ENCODE measurements at regions not wholly inside any gene's neighbourhood (a gene's known extent, or its start where the extent isn't known, plus 50 kb on each side); places are given as distances from the start of the nearest gene placed in this dataset.

- ATAC-seq (ENCODE audit: low read depth) = no peak
- H3K9me3 Mint-ChIP-seq = no peaks in the 10 kb centered on the region
- POLR2A ChIA-PET = no interaction called here
- H3K4me3 Mint-ChIP-seq = no peak overlapping the region
- H3K4me1 Mint-ChIP-seq = no peaks in the 10 kb centered on the region
- DNase-seq = no peak
- no peak overlapping the region for H3K27ac Mint-ChIP-seq
- peaks cover 1% of the 10 kb centered on the region for H3K36me3 Mint-ChIP-seq
- peaks cover 39% of the 10 kb centered on the region for H3K27me3 Mint-ChIP-seq
Measured at GRCh38 chr9:99449726-99450125, 227.6 kb downstream of the SEC61B start.

- H3K4me1 Mint-ChIP-seq = no peaks in the 10 kb centered on the region
- H3K27me3 Mint-ChIP-seq = peaks cover 32% of the 10 kb centered on the region
- H3K27ac Mint-ChIP-seq = no peak overlapping the region
- H3K4me3 Mint-ChIP-seq = no peak overlapping the region
- peaks cover 1% of the 10 kb centered on the region for H3K36me3 Mint-ChIP-seq
- POLR2A ChIA-PET = no interaction called here
- no peak for ATAC-seq (ENCODE audit: low read depth)
- H3K9me3 Mint-ChIP-seq = no peaks in the 10 kb centered on the region
- no peak for DNase-seq
Measured at GRCh38 chr9:99451112-99451606, 229.1 kb downstream of the SEC61B start.

- Mint-ChIP-seq H3K4me1 (no peaks in the 10 kb centered on the region), H3K36me3 (no peaks in the 10 kb centered on the region), H3K27me3 (peaks cover 15% of the 10 kb centered on the region), H3K9me3 (no peaks in the 10 kb centered on the region), H3K27ac (no peak overlapping the region), H3K4me3 (no peak overlapping the region)
- POLR2A ChIA-PET = no interaction called here
- no peak for ATAC-seq (ENCODE audit: low read depth)
- DNase-seq = no peak
Measured at GRCh38 chr9:99457406-99457805, 235.3 kb downstream of the SEC61B start.

GRCh38 chr9:99457981-99458380 is 235.9 kb downstream of the SEC61B start:
- POLR2A ChIA-PET = no interaction called here
- Mint-ChIP-seq H3K4me1 (no peaks in the 10 kb centered on the region), H3K9me3 (no peaks in the 10 kb centered on the region), H3K4me3 (no peak overlapping the region), H3K36me3 (no peaks in the 10 kb centered on the region), H3K27ac (no peak overlapping the region), H3K27me3 (peaks cover 12% of the 10 kb centered on the region)
- DNase-seq (no peak), ATAC-seq (ENCODE audit: low read depth) (no peak)

GRCh38 chr9:99459919-99460318 is 237.8 kb downstream of the SEC61B start:
- no peak overlapping the region for H3K27ac Mint-ChIP-seq
- DNase-seq = no peak
- ATAC-seq (ENCODE audit: low read depth) = no peak
- no peaks in the 10 kb centered on the region for H3K9me3 Mint-ChIP-seq
- H3K4me1 Mint-ChIP-seq = no peaks in the 10 kb centered on the region
- peaks cover 12% of the 10 kb centered on the region for H3K27me3 Mint-ChIP-seq
- no peak overlapping the region for H3K4me3 Mint-ChIP-seq
- H3K36me3 Mint-ChIP-seq = no peaks in the 10 kb centered on the region
- POLR2A ChIA-PET = no interaction called here

GRCh38 chr9:99463131-99463530 is 241.0 kb downstream of the SEC61B start:
- Mint-ChIP-seq H3K27ac (no peak overlapping the region), H3K36me3 (no peaks in the 10 kb centered on the region), H3K9me3 (no peaks in the 10 kb centered on the region), H3K4me3 (no peak overlapping the region), H3K27me3 (peaks cover 11% of the 10 kb centered on the region), H3K4me1 (no peaks in the 10 kb centered on the region)
- DNase-seq (no peak), ATAC-seq (ENCODE audit: low read depth) (no peak)
- POLR2A ChIA-PET = no interaction called here

GRCh38 chr9:99464568-99464967 is 242.5 kb downstream of the SEC61B start:
- POLR2A ChIA-PET = no interaction called here
- H3K4me1 Mint-ChIP-seq = no peaks in the 10 kb centered on the region

GRCh38 chr9:99465231-99465907 is 243.3 kb downstream of the SEC61B start:
- Mint-ChIP-seq H3K4me1 (no peaks in the 10 kb centered on the region), H3K36me3 (no peaks in the 10 kb centered on the region), H3K4me3 (no peak overlapping the region), H3K27me3 (peaks cover 14% of the 10 kb centered on the region), H3K27ac (no peak overlapping the region), H3K9me3 (no peaks in the 10 kb centered on the region)
- DNase-seq (no peak), ATAC-seq (ENCODE audit: low read depth) (no peak)
- POLR2A ChIA-PET = no interaction called here

More at GRCh38 chr9:99464568-99464967, 242.5 kb downstream of the SEC61B start:
- ATAC-seq (ENCODE audit: low read depth) (no peak), DNase-seq (no peak)
- no peaks in the 10 kb centered on the region for H3K36me3 Mint-ChIP-seq
- H3K27me3 Mint-ChIP-seq = peaks cover 9% of the 10 kb centered on the region
- no peak overlapping the region for H3K27ac Mint-ChIP-seq
- no peaks in the 10 kb centered on the region for H3K9me3 Mint-ChIP-seq
- no peak overlapping the region for H3K4me3 Mint-ChIP-seq

- Mint-ChIP-seq H3K9me3 (no peaks in the 10 kb centered on the region), H3K27me3 (peaks cover 14% of the 10 kb centered on the region), H3K4me3 (no peak overlapping the region), H3K36me3 (no peaks in the 10 kb centered on the region), H3K4me1 (no peaks in the 10 kb centered on the region), H3K27ac (no peak overlapping the region)
- POLR2A ChIA-PET = no interaction called here
- no peak for ATAC-seq (ENCODE audit: low read depth)
- DNase-seq = no peak
Measured at GRCh38 chr9:99466104-99466503, 244.0 kb downstream of the SEC61B start.

GRCh38 chr9:99466781-99467180 is 244.7 kb downstream of the SEC61B start:
- Mint-ChIP-seq H3K27me3 (peaks cover 14% of the 10 kb centered on the region), H3K36me3 (no peaks in the 10 kb centered on the region), H3K4me1 (no peaks in the 10 kb centered on the region), H3K4me3 (no peak overlapping the region), H3K9me3 (no peaks in the 10 kb centered on the region), H3K27ac (no peak overlapping the region)
- ATAC-seq (ENCODE audit: low read depth) = no peak
- no peak for DNase-seq
- POLR2A ChIA-PET = no interaction called here

- Mint-ChIP-seq H3K4me3 (no peak overlapping the region), H3K36me3 (no peaks in the 10 kb centered on the region), H3K9me3 (no peaks in the 10 kb centered on the region), H3K27me3 (peaks cover 26% of the 10 kb centered on the region), H3K27ac (no peak overlapping the region), H3K4me1 (no peaks in the 10 kb centered on the region)
- POLR2A ChIA-PET = no interaction called here
- DNase-seq (no peak), ATAC-seq (ENCODE audit: low read depth) (no peak)
Measured at GRCh38 chr9:99471033-99471432, 249.0 kb downstream of the SEC61B start.

GRCh38 chr9:99472240-99472915 is 250.3 kb downstream of the SEC61B start:
- H3K27me3 Mint-ChIP-seq = peaks cover 28% of the 10 kb centered on the region
- no peak for DNase-seq
- H3K4me3 Mint-ChIP-seq = no peak overlapping the region
- no peak for ATAC-seq (ENCODE audit: low read depth)
- H3K4me1 Mint-ChIP-seq = no peaks in the 10 kb centered on the region
- H3K9me3 Mint-ChIP-seq = no peaks in the 10 kb centered on the region
- H3K27ac Mint-ChIP-seq = no peak overlapping the region
- H3K36me3 Mint-ChIP-seq = no peaks in the 10 kb centered on the region
- POLR2A ChIA-PET = no interaction called here

- Mint-ChIP-seq H3K36me3 (no peaks in the 10 kb centered on the region), H3K9me3 (no peaks in the 10 kb centered on the region), H3K27me3 (peaks cover 30% of the 10 kb centered on the region), H3K4me3 (no peak overlapping the region), H3K4me1 (no peaks in the 10 kb centered on the region), H3K27ac (no peak overlapping the region)
- ATAC-seq (ENCODE audit: low read depth) (no peak), DNase-seq (no peak)
- POLR2A ChIA-PET = no interaction called here
Measured at GRCh38 chr9:99472916-99473245, 250.8 kb downstream of the SEC61B start.

GRCh38 chr9:99474186-99474585 is 252.1 kb downstream of the SEC61B start:
- Mint-ChIP-seq H3K9me3 (no peaks in the 10 kb centered on the region), H3K36me3 (no peaks in the 10 kb centered on the region), H3K4me1 (no peaks in the 10 kb centered on the region), H3K27me3 (peaks cover 25% of the 10 kb centered on the region), H3K4me3 (no peak overlapping the region), H3K27ac (no peak overlapping the region)
- DNase-seq (no peak), ATAC-seq (ENCODE audit: low read depth) (no peak)
- POLR2A ChIA-PET = no interaction called here
